Glomerular visceral epithelial cell (primary cell): ENCODE measurements at regions not wholly inside any gene's neighbourhood (a gene's known extent, or its start where the extent isn't known, plus 50 kb on each side); places are given as distances from the start of the nearest gene placed in this dataset.
A peak's percentile ranks its signal among the peaks of the same experiment; 100 is the strongest.

Source experiments
- DNase-seq: peaks from one replicate; pipeline ENCODE4 v3.0.0-alpha.2; 2016; ENCODE audit errors: extremely low spot score

DNA sequence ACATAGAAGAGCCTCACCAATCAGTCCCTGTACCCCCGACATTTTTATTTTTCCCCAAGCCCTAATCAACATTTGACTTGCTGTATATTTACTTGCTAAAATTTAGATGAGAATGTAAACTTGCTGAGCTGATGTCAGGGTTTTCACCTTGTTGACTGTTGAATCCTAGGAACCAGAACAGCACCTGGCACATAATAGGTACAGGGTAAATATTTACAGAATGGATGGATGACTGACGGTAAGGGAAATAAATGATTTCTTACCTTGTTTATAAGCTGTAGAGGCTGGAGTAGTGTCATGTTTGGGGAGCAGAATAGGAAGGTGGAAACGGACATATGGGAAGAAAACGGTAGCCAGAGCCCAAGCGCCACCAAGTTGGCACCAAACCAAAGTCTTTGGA is 107.0 kb upstream of the NUDT12 start:
- no peak for DNase-seq

DNA sequence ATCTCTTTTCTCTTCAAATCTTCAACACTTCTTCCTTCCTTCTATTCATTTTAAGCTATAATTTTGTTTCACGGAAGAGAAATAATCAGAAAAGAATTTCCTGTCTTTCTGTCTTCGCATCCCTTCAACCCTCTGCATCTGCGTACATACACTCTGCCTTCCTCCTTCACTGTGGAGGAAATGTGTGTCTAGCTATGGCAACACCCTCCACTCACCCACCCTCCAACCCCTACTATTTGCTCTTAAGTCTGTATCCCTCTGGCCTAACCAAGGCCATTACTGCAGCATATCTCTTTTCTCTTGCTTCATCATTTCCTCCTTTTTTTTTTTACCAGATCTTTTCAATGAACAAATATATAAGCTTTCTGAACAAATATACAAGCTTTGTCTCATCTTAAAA is 105.7 kb upstream of the NUDT12 start:
- DNase-seq = no peak

DNA sequence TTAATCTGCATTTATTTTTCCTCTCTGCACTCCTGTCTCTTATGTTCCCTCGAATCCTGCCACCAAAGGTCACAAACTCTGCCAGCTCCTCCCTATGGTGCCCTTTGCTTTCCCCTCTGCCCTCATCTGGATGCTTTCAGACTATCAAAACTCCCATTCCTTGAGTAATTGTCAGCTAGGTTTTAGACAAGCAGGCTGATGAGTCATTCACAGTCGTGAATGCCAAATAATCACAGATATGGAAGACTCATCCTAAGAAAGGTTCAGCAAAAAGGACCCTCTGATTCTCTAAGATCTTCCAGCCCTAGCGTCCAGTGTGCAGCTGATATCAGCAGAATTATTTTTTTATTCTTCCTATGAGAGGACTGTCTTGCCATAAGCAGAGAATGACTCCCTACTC is 104.5 kb upstream of the NUDT12 start:
- peak; percentile 20 for DNase-seq

- DNase-seq = no peak
Measured at GRCh38 chr5:103657301-103657700, 94.7 kb upstream of the NUDT12 start.

- no peak for DNase-seq
Measured at GRCh38 chr5:103648086-103648485, 85.5 kb upstream of the NUDT12 start.

DNA sequence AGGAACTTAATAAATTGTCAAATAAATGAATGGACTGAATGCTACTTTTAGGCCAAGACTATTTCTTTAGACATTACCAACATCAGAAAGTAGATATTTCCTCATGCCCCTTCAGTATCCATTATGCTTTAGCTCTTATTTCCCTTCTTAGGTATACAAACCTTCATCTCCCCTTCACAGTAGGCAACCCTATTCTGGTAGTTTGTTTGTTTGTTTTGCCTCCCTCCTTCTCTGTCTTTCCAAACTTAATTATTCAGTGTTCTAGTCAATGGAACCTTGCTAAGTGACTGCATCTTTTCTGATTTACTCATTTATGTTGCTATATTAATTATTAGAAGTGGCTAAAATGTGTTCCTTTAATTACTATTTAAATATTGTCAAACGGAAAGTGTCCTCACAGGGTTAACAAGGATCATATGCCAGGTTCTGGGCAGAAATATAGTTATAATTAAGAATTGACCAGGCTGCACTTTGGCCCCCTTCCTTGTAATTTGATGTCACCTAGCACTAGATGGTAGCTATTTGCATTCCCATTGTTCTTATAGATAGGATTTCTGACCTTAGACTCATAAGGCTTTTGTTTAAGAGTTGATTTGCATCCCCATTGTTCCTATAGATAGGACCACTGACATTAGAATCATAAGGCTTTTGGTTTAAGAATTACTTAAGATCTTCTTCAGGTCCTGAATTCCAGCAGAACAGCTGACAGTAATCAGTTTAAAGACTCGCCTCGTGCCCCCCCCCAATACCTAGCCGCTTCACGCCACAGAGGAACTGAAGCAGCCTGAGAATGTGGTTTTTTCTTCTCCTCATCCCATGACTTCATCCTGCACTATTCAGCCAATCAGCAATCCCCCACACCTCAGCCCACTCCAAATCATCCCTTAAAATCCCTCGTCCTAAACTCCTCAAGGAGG is 84.4 kb upstream of the NUDT12 start:
- no peak for DNase-seq

- DNase-seq = no peak
Measured at GRCh38 chr5:103645816-103646215, 83.2 kb upstream of the NUDT12 start.

DNA sequence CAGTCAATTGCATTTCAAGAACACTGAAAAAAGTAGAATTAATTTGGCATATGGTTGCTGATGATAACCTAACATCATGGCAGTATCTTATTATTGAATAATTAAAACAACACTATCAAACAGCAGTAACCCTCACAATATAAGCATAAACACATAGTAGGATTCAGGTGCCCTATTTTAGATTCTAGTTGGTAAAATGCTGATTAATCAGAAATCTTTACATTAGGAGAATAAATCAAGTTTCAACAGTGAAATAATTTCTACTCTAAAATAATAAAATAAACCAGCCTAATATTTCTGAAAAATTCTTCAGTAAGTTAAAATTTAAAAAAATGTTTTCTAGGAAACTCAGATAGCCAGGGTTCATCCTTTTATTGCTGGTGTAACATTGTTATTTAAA is 76.4 kb upstream of the NUDT12 start:
- no peak for DNase-seq

DNA sequence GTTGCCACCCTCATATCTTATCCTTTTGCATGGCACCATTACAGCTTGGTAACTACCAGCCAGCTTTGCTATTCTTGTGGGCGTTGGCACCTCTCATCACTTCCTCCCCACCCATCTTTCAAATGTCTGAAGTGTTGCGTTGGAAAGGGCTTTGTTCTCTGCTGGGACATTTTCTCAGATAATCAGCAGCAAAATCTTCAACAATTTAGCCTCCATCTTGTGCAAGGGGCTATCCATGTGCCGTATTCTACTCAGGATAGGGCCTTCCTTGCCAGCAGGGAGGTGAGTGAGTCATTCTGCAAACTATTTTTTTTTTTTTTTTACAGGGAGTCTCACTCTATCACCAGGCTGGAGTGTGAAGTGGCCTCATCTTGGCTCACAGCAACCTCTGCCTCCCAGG is 62.1 kb upstream of the NUDT12 start:
- DNase-seq = no peak

GRCh38 chr5:103624035-103624480 is 61.5 kb upstream of the NUDT12 start:
- DNase-seq = peak; percentile 12

DNA sequence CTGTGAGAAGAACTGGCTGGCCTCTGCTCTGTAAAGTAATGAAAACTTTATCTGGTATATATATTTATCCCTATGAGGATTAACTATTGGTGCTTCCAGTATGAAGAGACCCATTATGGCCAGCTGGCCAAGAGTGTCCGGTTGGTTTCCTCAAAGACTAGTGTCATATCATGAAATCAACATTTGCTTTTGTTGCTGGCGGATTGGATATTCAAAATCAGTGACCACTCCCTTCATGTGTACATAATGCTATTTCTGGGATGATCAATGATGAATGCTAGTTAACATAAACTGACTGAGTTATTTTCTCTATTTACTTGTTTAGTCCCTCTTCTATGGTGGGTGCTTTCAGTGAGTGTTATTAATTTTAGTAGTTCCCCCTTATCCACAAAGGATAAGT is 60.8 kb upstream of the NUDT12 start:
- DNase-seq = no peak

DNA sequence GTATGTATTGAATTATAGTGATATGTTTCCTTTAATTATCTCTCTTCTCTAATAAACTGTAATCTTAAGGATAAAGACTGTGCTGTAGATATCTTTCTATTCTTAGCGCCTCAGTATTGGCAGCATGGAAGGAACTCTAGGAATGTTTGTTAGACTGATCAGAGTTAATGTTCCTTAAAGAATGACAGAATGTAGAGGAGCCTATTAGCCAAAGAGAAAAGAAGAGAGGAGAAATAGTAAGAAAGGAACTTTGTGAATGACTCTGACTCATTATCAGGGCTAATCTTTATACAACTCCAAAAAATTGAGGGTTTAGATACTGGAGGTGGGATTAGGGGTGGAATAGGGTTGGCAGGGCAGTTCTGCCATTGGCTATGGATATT is 59.0 kb upstream of the NUDT12 start:
- DNase-seq = no peak

- DNase-seq = no peak
Measured at GRCh38 chr5:103620851-103621547, 58.4 kb upstream of the NUDT12 start.

- DNase-seq = no peak
Measured at GRCh38 chr5:103617913-103618312, 55.3 kb upstream of the NUDT12 start.

- DNase-seq = no peak
Measured at GRCh38 chr5:103617090-103617489, 54.5 kb upstream of the NUDT12 start.

GRCh38 chr5:103612545-103612944 is 50.0 kb upstream of the NUDT12 start:
- DNase-seq = no peak
